Transverse colon (tissue), 3 donors: ENCODE measurements at regions not wholly inside any gene's neighbourhood (a gene's known extent, or its start where the extent isn't known, plus 50 kb on each side); places are given as distances from the start of the nearest gene placed in this dataset.

ENCODE experiments used
- EP300 ChIP-seq: sonication (generic); formaldehyde crosslinking; IDR thresholded peaks from one replicate; pipeline ENCODE4 v1.6.1; 2017; ENCODE audit warnings: antibody characterized with exemption, low read depth
- TF ChIP-seq, protein P1 (sequence below), 5 experiments: fragments of 200-600 bp in 3 of 5; fragments of 450-650 bp in 2 of 5; sonication (generic) in 3 of 5; IDR thresholded peaks; 1 replicate in 2 of 5; 2 replicates in 3 of 5; pipeline ENCODE4 v1.5.1; 2016 to 2017; ENCODE audit warnings: antibody characterized with exemption in 5 of 5, inconsistent platforms in 3 of 5, mild to moderate bottlenecking in 2 of 5, moderate library complexity in 1 of 5

DNA sequence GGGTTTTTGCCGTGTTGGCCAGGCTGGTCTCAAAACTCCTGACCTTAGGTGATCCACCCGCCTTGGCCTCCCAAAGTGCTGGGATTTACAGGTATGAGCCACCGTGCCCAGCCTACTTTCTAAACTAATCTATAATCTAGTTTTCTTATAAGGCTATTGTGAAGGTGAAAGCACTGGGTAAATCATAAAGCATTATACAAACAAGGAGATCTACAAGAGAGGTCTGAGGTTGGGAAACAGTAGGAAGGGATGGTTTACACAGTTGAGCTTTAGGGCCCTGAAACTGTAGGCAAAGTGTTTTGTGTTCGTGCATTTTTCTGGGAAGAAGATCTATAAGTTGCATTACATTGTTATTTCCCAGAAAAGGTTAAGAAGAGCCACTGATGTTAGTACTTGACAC lies 84.9 kb upstream of the MED13 start:
- TF ChIP-seq, protein P1, sequence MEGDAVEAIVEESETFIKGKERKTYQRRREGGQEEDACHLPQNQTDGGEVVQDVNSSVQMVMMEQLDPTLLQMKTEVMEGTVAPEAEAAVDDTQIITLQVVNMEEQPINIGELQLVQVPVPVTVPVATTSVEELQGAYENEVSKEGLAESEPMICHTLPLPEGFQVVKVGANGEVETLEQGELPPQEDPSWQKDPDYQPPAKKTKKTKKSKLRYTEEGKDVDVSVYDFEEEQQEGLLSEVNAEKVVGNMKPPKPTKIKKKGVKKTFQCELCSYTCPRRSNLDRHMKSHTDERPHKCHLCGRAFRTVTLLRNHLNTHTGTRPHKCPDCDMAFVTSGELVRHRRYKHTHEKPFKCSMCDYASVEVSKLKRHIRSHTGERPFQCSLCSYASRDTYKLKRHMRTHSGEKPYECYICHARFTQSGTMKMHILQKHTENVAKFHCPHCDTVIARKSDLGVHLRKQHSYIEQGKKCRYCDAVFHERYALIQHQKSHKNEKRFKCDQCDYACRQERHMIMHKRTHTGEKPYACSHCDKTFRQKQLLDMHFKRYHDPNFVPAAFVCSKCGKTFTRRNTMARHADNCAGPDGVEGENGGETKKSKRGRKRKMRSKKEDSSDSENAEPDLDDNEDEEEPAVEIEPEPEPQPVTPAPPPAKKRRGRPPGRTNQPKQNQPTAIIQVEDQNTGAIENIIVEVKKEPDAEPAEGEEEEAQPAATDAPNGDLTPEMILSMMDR (IDR thresholded peaks at IDR 0.05): no peak
- TF ChIP-seq EP300: no peak
